Endodermal cell (in vitro differentiated cells): ENCODE measurements at regions not wholly inside any gene's neighbourhood (a gene's known extent, or its start where the extent isn't known, plus 50 kb on each side); places are given as distances from the start of the nearest gene placed in this dataset.

Source experiments
- DNase-seq: peaks from one replicate; pipeline ENCODE4 v3.0.0-alpha.2; 2017
- H3K27ac ChIP-seq: 2 replicates; pipeline ENCODE4 v1.5.1; 2013; ENCODE audit warnings: mild to moderate bottlenecking, low read depth, low read length, moderate library complexity
- H3K27me3 ChIP-seq: 2 replicates; pipeline ENCODE4 v1.6.1; 2013; ENCODE audit warnings: mild to moderate bottlenecking, low read length, moderate library complexity; ENCODE audit not compliant: insufficient read depth, control insufficient read depth, poor library complexity, severe bottlenecking
- H3K36me3 ChIP-seq: 2 replicates; pipeline ENCODE4 v1.7.0; 2013; ENCODE audit warnings: mild to moderate bottlenecking, low read length, moderate library complexity; ENCODE audit not compliant: control insufficient read depth, insufficient read depth
- H3K4me1 ChIP-seq: one replicate; pipeline ENCODE4 v1.7.0; 2013; ENCODE audit warnings: low read length; ENCODE audit not compliant: control insufficient read depth, insufficient read depth
- H3K4me3 ChIP-seq: 2 replicates; pipeline ENCODE4 v1.5.1; 2013; ENCODE audit warnings: mild to moderate bottlenecking, low read length, moderate library complexity
- H3K9ac ChIP-seq: 2 replicates; pipeline ENCODE4 v1.6.1; 2013; ENCODE audit warnings: mild to moderate bottlenecking, low read length, moderate library complexity; ENCODE audit not compliant: poor library complexity, severe bottlenecking; ENCODE audit errors: extremely low read depth
- H3K9me3 ChIP-seq: 2 replicates; pipeline ENCODE4 v1.6.1; 2013; ENCODE audit warnings: mild to moderate bottlenecking, low read length, moderate library complexity; ENCODE audit not compliant: control insufficient read depth
- H3K27ac Mint-ChIP-seq: 2 replicates; pipeline ENCODE4 v1.8.0; 2020; ENCODE audit warnings: mixed read lengths
- H3K27me3 Mint-ChIP-seq: 2 replicates; pipeline ENCODE4 v1.8.0; 2021; ENCODE audit warnings: mild to moderate bottlenecking, mixed read lengths; ENCODE audit not compliant: insufficient read depth
- H3K36me3 Mint-ChIP-seq: 2 replicates; pipeline ENCODE4 v1.8.0; 2020; ENCODE audit warnings: low read depth, mixed read lengths
- H3K4me1 Mint-ChIP-seq: 2 replicates; pipeline ENCODE4 v1.8.0; 2020; ENCODE audit warnings: mixed read lengths
- H3K4me3 Mint-ChIP-seq: 2 replicates; pipeline ENCODE4 v1.8.0; 2020; ENCODE audit warnings: mild to moderate bottlenecking, moderate library complexity, mixed read lengths
- H3K9me3 Mint-ChIP-seq: 2 replicates; pipeline ENCODE4 v1.8.0; 2020; ENCODE audit warnings: mild to moderate bottlenecking, mixed read lengths
- CTCF ChIP-seq: fragments of 200-600 bp; sonication (generic); conservative IDR thresholded peaks from 2 replicates; pipeline ENCODE4 v1.5.0; 2021; ENCODE audit warnings: antibody characterized with exemption, mild to moderate bottlenecking
- WGBS, 2 experiments: methylation state at CpG; one replicate each; pipeline versions ENCODE4 v1.1.5 to v1.1.7; 2013; ENCODE audit warnings: missing lambda C conversion rate in 2 of 2, mixed read lengths in 1 of 2; ENCODE audit not compliant: insufficient coverage in 1 of 2, insufficient read length in 1 of 2; 5-methylcytosine and 5-hydroxymethylcytosine counted together

- DNase-seq, result peak; percentile 61
- Histone ChIP-seq H3K4me3 (no peak overlapping the region), H3K9me3 (no peaks in the 10 kb centered on the region), H3K27me3 (no peaks in the 10 kb centered on the region), H3K9ac (no peak overlapping the region), H3K4me1 (no peaks in the 10 kb centered on the region), H3K27ac (no peak overlapping the region), H3K36me3 (no peaks in the 10 kb centered on the region)
- TF ChIP-seq CTCF, result no peak
- Mint-ChIP-seq H3K9me3 (no peaks in the 10 kb centered on the region), H3K27ac (no peak overlapping the region), H3K4me3 (no peak overlapping the region), H3K4me1 (peaks cover 6% of the 10 kb centered on the region), H3K36me3 (no peaks in the 10 kb centered on the region), H3K27me3 (no peaks in the 10 kb centered on the region)
- WGBS, 2 experiments, result 57 to 72% methylated on average over 6 to 8 of the region's 8 CpGs
Measured at GRCh38 chr10:71077143-71077581, 135.2 kb upstream of the UNC5B start.

GRCh38 chr10:71077796-71078453 lies 134.4 kb upstream of the UNC5B start:
- Mint-ChIP-seq H3K4me1 (peaks cover 6% of the 10 kb centered on the region), H3K4me3 (no peak overlapping the region), H3K27me3 (no peaks in the 10 kb centered on the region), H3K36me3 (no peaks in the 10 kb centered on the region), H3K9me3 (no peaks in the 10 kb centered on the region), H3K27ac (no peak overlapping the region)
- no peak overlapping the region for H3K4me3 ChIP-seq
- no peak overlapping the region for H3K9ac ChIP-seq
- no peak overlapping the region for H3K27ac ChIP-seq
- WGBS, 2 experiments, result 92 to 93% methylated on average over 3 to 4 of the region's 4 CpGs
- H3K9me3 ChIP-seq, result no peaks in the 10 kb centered on the region
- DNase-seq, result peak; percentile 5
- no peaks in the 10 kb centered on the region for H3K4me1 ChIP-seq
- no peaks in the 10 kb centered on the region for H3K36me3 ChIP-seq
- H3K27me3 ChIP-seq, result no peaks in the 10 kb centered on the region
- no peak for TF ChIP-seq CTCF

- peak; percentile 34 for DNase-seq
- Histone ChIP-seq H3K9ac (no peak overlapping the region), H3K27ac (no peak overlapping the region), H3K36me3 (no peaks in the 10 kb centered on the region), H3K4me3 (no peak overlapping the region), H3K9me3 (no peaks in the 10 kb centered on the region), H3K27me3 (no peaks in the 10 kb centered on the region), H3K4me1 (no peaks in the 10 kb centered on the region)
- Mint-ChIP-seq H3K27ac (no peak overlapping the region), H3K36me3 (no peaks in the 10 kb centered on the region), H3K27me3 (no peaks in the 10 kb centered on the region), H3K9me3 (no peaks in the 10 kb centered on the region), H3K4me3 (no peak overlapping the region), H3K4me1 (peaks cover 6% of the 10 kb centered on the region)
- 93 to 95% methylated on average over 12 to 14 of the region's 14 CpGs for WGBS, 2 experiments
- TF ChIP-seq CTCF, result no peak
Measured at GRCh38 chr10:71078454-71079145, 133.8 kb upstream of the UNC5B start.
